ENCODE measurements at regions not wholly inside any gene's neighbourhood (a gene's known extent, or its start where the extent isn't known, plus 50 kb on each side); places are given as distances from the start of the nearest gene placed in this dataset.

- no peak for DNase-seq (ENCODE audit: low read depth in 1 of 2, low spot score in 2 of 2)
- Histone ChIP-seq H3K27me3 (replicated peaks) (peaks cover 37% of the 10 kb centered on the region), H3K4me1 (replicated peaks) (no peaks in the 10 kb centered on the region), H3K9me3 (replicated peaks) (no peaks in the 10 kb centered on the region), H3K36me3 (no peaks in the 10 kb centered on the region), H3K27ac (no peak overlapping the region), H3K4me3 (no peak overlapping the region)
Observed at GRCh38 chr12:132407451-132407961, 78.1 kb upstream of the GALNT9 start.

GRCh38 chr12:132406493-132407450 is 77.4 kb upstream of the GALNT9 start:
- Histone ChIP-seq H3K27ac (no peak overlapping the region), H3K9me3 (replicated peaks) (no peaks in the 10 kb centered on the region), H3K4me3 (no peak overlapping the region), H3K36me3 (no peaks in the 10 kb centered on the region), H3K4me1 (replicated peaks) (no peaks in the 10 kb centered on the region), H3K27me3 (replicated peaks) (peaks cover 37% of the 10 kb centered on the region)
- DNase-seq (ENCODE audit: low read depth in 1 of 2, low spot score in 2 of 2), result no peak

- Histone ChIP-seq H3K36me3 (no peaks in the 10 kb centered on the region), H3K27me3 (replicated peaks) (peaks cover 37% of the 10 kb centered on the region), H3K27ac (no peak overlapping the region), H3K4me1 (replicated peaks) (no peaks in the 10 kb centered on the region), H3K9me3 (replicated peaks) (no peaks in the 10 kb centered on the region), H3K4me3 (no peak overlapping the region)
- no peak for DNase-seq (ENCODE audit: low read depth in 1 of 2, low spot score in 2 of 2)
Observed at GRCh38 chr12:132405742-132406251, 76.4 kb upstream of the GALNT9 start.

GRCh38 chr12:132404951-132405741 is 75.8 kb upstream of the GALNT9 start:
- DNase-seq (ENCODE audit: low read depth in 1 of 2, low spot score in 2 of 2), result no peak
- Histone ChIP-seq H3K4me3 (no peak overlapping the region), H3K9me3 (replicated peaks) (no peaks in the 10 kb centered on the region), H3K27ac (no peak overlapping the region), H3K4me1 (replicated peaks) (no peaks in the 10 kb centered on the region), H3K36me3 (no peaks in the 10 kb centered on the region), H3K27me3 (replicated peaks) (peaks cover 39% of the 10 kb centered on the region)

GRCh38 chr12:132404435-132404855 is 75.1 kb upstream of the GALNT9 start:
- Histone ChIP-seq H3K4me3 (no peak overlapping the region), H3K9me3 (replicated peaks) (no peaks in the 10 kb centered on the region), H3K27me3 (replicated peaks) (peaks cover 46% of the 10 kb centered on the region), H3K4me1 (replicated peaks) (no peaks in the 10 kb centered on the region), H3K27ac (no peak overlapping the region), H3K36me3 (no peaks in the 10 kb centered on the region)
- DNase-seq (ENCODE audit: low read depth in 1 of 2, low spot score in 2 of 2), result no peak

- no peaks in the 10 kb centered on the region for H3K36me3 ChIP-seq
- H3K4me1 ChIP-seq (replicated peaks), result no peaks in the 10 kb centered on the region
- peaks cover 50% of the 10 kb centered on the region for H3K27me3 ChIP-seq (replicated peaks)
- no peak overlapping the region for H3K27ac ChIP-seq
- H3K4me3 ChIP-seq, result no peak overlapping the region
- no peak for DNase-seq (ENCODE audit: low read depth in 1 of 2, low spot score in 2 of 2)
- H3K9me3 ChIP-seq (replicated peaks), result no peaks in the 10 kb centered on the region
Observed at GRCh38 chr12:132403636-132404434, 74.4 kb upstream of the GALNT9 start.

- DNase-seq (ENCODE audit: low read depth in 1 of 2, low spot score in 2 of 2), result no peak
- no peaks in the 10 kb centered on the region for H3K9me3 ChIP-seq (replicated peaks)
- no peak overlapping the region for H3K4me3 ChIP-seq
- no peaks in the 10 kb centered on the region for H3K4me1 ChIP-seq (replicated peaks)
- H3K27ac ChIP-seq, result no peak overlapping the region
- H3K27me3 ChIP-seq (replicated peaks), result peaks cover 46% of the 10 kb centered on the region
- H3K36me3 ChIP-seq, result no peaks in the 10 kb centered on the region
Observed at GRCh38 chr12:132402831-132403416, 73.5 kb upstream of the GALNT9 start.

- no peaks in the 10 kb centered on the region for H3K4me1 ChIP-seq (replicated peaks)
- H3K27me3 ChIP-seq (replicated peaks), result peaks cover 41% of the 10 kb centered on the region
- no peaks in the 10 kb centered on the region for H3K9me3 ChIP-seq (replicated peaks)
- no peaks in the 10 kb centered on the region for H3K36me3 ChIP-seq
- H3K4me3 ChIP-seq, result no peak overlapping the region
- no peak for DNase-seq (ENCODE audit: low read depth in 1 of 2, low spot score in 2 of 2)
- H3K27ac ChIP-seq, result no peak overlapping the region
Observed at GRCh38 chr12:132401982-132402381, 72.6 kb upstream of the GALNT9 start.

- H3K27me3 ChIP-seq (replicated peaks), result peaks cover 30% of the 10 kb centered on the region
- H3K4me1 ChIP-seq (replicated peaks), result no peaks in the 10 kb centered on the region
Observed at GRCh38 chr12:132400011-132400641, 70.7 kb upstream of the GALNT9 start.

GRCh38 chr12:132399092-132400010 is 70.0 kb upstream of the GALNT9 start:
- H3K27ac ChIP-seq, result no peak overlapping the region
- no peak for DNase-seq (ENCODE audit: low read depth in 1 of 2, low spot score in 2 of 2)
- peaks cover 27% of the 10 kb centered on the region for H3K27me3 ChIP-seq (replicated peaks)
- H3K9me3 ChIP-seq (replicated peaks), result peaks cover 4% of the 10 kb centered on the region
- no peak overlapping the region for H3K4me3 ChIP-seq
- no peaks in the 10 kb centered on the region for H3K36me3 ChIP-seq
- H3K4me1 ChIP-seq (replicated peaks), result no peaks in the 10 kb centered on the region

More at GRCh38 chr12:132400011-132400641, 70.7 kb upstream of the GALNT9 start:
- Histone ChIP-seq H3K27ac (no peak overlapping the region), H3K9me3 (replicated peaks) (no peaks in the 10 kb centered on the region), H3K4me3 (no peak overlapping the region), H3K36me3 (no peaks in the 10 kb centered on the region)
- no peak for DNase-seq (ENCODE audit: low read depth in 1 of 2, low spot score in 2 of 2)

GRCh38 chr12:132398386-132398991 is 69.1 kb upstream of the GALNT9 start:
- peaks cover 5% of the 10 kb centered on the region for H3K9me3 ChIP-seq (replicated peaks)
- H3K27me3 ChIP-seq (replicated peaks), result peaks cover 27% of the 10 kb centered on the region
- no peak overlapping the region for H3K27ac ChIP-seq
- no peaks in the 10 kb centered on the region for H3K4me1 ChIP-seq (replicated peaks)
- H3K36me3 ChIP-seq, result no peaks in the 10 kb centered on the region
- no peak for DNase-seq (ENCODE audit: low read depth in 1 of 2, low spot score in 2 of 2)
- no peak overlapping the region for H3K4me3 ChIP-seq
